T-helper 1 cell treated with Interleukin-12 subunit alpha and Interleukin-12 subunit beta and Interleukin-4 antibody, amounts not matched to agents 30 ng/mL and 1 ng/mL, for 36 hours (primary cell): ENCODE measurements at regions not wholly inside any gene's neighbourhood (a gene's known extent, or its start where the extent isn't known, plus 50 kb on each side); places are given as distances from the start of the nearest gene placed in this dataset.

Experiments used
- intact Hi-C: fragments of 100-400 bp; cut with micrococcal nuclease; formaldehyde crosslinking; loops from one replicate; pipeline ENCODE4 v1.15.1; 2024

DNA sequence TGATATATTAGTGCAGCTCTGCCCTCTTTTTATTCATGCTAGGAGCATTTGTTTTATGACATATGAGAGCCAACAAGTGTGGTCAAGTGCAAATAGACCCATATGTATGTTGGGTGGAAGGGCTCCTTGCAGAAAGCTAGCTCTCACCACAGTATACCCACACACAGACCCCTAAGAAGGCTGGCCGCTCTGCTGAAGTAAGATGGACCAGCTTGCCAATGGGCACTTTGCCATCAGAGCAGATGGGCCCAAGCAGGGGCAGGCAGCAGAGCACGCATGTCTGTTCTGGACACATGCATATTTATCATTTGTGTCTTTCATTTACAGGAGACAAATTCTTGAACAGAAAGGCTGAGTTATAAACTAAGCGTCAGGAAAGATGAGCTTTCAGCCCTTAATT is 187.5 kb upstream of the DTNA start:
- intact Hi-C loops: no loop called here

- intact Hi-C loops: no loop called here
These were observed 184.9 kb upstream of the DTNA start for GRCh38 chr18:34525244-34525643.

GRCh38 chr18:34528177-34528576 is 181.9 kb upstream of the DTNA start:
- intact Hi-C loops: no loop called here

DNA sequence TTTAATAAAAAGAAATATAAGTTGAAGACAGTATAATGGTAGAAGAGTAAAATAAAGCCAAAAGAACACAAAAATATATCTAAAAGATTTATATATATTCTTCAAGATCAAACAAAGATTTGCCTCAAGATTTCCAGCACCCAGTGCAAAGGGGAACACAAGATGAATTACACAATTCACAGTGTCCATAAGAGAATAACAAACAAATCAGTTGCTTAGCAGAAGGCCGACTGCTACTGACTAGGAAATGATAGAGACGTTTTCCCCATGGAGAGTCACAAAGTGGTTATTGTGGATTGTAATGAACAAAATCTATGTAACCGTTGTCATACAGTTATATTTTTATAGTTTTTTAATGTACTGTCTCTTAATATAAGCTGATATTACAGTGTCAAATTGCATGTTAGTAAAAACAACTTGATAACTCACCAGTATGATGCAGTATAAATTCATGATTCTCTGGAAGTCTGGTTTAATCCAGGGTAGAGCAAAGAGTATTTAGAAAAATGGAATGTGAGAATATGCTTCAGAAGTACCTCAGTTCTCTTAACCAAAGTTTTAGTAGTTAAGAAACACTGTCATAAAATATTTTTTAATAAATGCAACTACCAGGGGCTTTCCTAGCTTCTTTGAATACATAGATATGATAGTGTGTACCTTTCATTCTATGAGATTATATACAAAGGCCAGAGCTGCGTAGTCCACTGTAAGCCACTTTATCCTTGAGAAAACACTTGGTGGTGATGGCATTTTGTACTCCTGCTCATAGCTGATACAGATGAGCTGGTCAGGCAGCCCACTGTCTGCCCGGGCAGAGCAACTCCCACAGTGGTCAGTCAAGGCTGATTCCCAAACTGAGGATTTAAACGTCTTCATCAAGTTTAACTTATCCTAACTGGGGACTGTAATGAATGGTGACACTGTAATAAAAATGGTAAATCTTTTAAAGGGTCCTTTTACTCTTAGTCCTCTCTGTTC is 180.5 kb upstream of the DTNA start:
- intact Hi-C loops: loop anchor here (10.0 kb wide), 1 partner anchor 45 kb away; no protein-coding TSS in a partner anchor

DNA sequence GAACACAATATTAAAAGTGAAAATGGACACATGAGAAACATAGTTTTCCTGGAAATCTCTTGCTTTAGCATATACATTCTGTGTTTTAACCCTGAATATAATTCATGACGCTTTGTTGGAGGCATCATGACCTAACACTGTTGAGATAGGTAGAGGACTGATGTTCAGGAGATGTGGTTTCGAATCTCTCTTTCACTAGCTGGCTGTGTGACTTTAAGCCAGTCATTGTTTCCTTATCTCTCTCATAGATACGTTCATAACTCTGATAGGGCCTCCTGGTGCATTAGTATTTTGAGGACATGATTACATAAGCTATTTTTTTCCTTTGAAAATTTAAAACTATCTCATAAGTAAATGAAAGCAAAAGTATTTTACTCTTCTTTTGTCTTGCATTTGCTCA is 179.0 kb upstream of the DTNA start:
- intact Hi-C loops: loop anchor here (10.0 kb wide), 1 partner anchor 46 kb away; no protein-coding TSS in a partner anchor

DNA sequence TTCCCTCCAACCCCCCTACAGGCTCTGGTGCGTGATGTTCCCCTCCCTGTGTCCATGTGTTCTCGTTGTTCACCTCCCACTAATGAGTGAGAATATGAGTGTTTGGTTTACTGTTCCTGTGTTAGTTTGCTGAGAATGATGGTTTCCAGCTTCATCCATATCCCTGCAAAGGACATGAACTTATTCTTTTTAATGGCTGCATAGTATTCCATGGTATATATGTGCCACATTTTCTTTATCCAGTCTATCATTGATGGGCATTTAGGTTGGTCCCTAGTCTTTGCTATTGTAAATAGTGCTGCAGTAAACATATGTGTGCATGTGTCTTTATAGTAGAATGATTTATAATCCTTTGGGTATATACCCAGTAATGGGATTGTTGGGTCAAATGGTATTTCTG is 175.5 kb upstream of the DTNA start:
- intact Hi-C loops: loop anchor here (10.0 kb wide), 1 partner anchor 50 kb away; no protein-coding TSS in a partner anchor

- intact Hi-C loops: no loop called here
These were observed 169.2 kb upstream of the DTNA start for GRCh38 chr18:34540897-34541296.

GRCh38 chr18:34542625-34543024 is 167.5 kb upstream of the DTNA start:
- intact Hi-C loops: no loop called here

DNA sequence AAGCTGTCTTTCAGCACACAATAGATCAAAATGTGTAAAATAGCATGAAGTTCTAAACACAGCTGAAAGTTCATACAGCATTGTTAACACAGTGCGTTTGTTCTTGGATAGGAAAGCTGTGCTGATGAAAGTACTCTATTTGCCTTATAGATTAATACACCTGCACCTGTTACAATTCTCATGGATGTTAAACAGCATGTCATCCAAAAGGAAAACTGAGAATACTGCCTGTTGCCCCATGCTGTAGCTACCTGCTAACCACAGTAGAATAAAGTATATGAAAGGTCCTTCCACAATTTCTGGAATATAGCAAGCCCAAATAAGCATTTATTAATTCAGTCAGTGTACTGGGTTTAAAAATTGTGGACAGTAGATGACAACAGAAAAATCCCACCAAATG is 166.7 kb upstream of the DTNA start:
- intact Hi-C loops: no loop called here

DNA sequence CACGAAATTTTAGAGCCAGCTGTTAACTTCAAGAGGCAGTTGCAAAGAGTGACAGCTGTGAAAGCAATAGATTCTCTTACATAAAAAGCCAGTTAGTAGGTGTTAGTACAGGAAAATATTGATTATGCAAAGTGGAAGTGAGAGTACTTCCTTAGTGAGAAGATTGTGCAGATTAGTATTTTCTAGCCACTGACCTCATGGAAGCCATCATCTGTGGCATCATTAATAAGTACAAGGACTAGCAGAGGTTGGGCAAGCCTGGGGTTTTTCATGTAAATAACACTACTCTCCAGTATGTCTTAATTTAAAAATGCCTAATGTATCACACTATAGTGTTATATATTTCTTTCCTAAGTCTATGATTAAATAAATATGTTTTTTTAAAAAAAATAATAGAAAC is 166.2 kb upstream of the DTNA start:
- intact Hi-C loops: no loop called here

- intact Hi-C loops: no loop called here
These were observed 165.2 kb upstream of the DTNA start for GRCh38 chr18:34544930-34545329.

DNA sequence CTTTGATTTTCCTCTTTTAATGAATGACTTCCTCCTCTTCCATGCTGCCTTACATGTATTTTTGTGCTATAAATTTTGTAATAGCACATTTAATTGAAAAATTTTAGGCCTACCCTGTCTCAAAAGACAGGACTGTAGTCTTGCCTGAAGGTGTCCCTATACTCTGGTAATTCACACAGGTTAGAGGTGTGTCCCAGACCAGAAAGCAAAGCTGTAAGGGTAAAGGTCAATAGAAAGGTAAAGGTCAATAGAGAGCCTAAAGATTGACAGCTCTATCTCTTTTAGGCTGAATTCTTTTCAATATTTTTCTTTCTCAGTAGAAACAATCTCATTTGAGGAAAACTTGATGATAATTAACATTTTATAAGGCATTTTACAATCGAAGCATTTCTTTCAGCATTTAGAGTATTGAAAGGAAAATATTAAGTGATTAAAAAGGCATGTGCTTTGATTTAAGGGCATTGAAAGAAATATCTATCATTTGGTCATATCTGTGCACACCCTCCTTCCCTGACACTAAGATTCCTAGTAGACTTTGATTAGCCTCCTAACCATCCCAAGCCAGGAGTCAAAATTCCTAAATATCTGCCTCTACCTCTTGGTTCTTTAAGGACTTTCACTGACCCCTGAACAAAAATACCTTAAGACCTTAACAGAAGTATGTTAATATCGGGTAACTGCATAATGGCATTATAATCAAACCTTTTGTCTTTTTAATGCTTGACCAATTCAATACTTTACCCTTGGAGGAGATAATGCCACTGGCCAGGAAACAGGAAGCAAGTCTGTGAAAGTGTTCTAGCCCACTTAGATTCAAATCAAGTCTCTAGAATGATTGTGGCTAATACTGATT is 161.8 kb upstream of the DTNA start:
- intact Hi-C loops: no loop called here

DNA sequence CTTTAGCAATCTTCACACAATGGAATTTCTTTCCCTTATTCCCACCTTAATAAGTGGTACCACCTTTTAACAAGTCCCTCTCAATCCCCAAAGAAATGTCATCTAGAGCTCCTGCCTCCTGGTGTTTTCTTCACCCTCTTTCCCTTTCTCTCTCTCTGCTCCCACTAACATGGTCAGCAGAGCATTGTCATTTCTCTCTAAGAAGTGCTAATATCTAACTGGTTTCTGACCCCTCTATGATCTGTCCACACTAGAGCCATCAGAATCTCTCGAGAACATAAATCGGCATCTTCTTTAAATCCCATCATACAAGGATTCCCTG is 161.2 kb upstream of the DTNA start:
- intact Hi-C loops: no loop called here

GRCh38 chr18:34549367-34549766 is 160.7 kb upstream of the DTNA start:
- intact Hi-C loops: no loop called here

GRCh38 chr18:34550156-34550555 is 159.9 kb upstream of the DTNA start:
- intact Hi-C loops: no loop called here

GRCh38 chr18:34550902-34551301 is 159.2 kb upstream of the DTNA start:
- intact Hi-C loops: no loop called here

GRCh38 chr18:34551824-34552223 is 158.3 kb upstream of the DTNA start:
- intact Hi-C loops: no loop called here

DNA sequence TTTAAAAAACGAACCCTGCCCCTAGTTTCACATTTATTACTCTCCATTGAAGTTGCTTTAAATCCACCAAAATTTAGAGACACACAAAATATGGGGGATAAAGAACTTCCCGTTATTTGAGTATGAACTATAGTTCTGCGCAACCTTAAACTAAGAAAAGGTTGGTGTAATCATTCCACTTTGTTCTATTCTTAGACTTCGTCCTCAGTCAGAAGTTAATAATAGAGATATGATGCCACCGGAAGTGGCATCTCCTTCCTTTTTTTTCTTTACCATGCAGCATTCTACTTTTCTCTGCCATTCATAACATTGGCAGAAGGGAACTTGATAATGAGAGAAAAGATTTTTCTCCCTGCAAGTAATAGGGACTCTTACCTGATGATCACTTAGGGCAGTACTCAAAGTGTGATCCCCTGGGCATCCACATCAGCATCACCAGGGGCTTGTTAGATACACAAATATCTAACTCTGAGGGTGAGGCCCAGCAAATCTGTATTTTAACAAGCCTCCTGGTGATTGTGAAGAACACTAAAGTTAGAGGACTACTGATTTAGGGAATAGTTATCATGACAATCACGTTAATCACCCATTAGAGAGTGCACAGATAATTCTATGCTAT is 147.7 kb upstream of the DTNA start:
- intact Hi-C loops: no loop called here

DNA sequence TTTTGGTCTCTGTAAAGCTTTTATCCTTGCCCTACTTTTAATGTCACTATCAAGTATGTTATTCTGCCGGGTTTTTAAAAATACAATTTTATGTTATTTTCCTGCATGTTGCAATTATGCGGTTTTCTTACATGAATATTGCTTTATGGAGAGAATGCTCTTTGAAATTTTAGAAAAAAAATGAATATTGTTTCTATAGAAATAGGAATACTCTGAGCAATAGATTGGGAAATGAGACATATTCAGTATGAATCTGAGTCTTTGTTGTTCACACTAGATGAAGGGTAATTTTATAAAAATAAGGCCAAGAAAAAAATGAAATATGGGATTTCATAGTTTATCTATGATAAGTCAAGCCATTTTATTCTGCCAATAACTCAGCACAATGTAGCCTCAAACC is 142.2 kb upstream of the DTNA start:
- intact Hi-C loops: no loop called here

- intact Hi-C loops: no loop called here
These were observed 133.5 kb upstream of the DTNA start for GRCh38 chr18:34576622-34577021.

DNA sequence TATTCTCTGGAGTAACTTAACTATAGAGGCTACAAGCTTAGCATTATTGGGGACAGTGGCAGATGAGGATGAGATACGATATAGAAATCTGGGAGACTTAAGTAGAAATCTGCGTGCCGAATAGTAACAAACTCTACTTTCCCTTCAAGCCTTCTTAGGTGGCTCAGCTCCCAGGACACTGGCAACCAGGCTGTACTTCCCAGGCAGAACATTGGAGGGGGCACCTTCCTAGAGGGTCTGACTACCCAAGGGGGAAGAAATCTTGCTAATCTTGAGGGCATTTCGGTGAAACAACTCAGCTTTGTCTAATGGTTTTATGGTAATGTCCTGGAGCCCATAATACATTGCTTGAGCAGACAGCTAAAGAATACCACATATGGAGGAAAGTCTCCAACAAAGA is 126.2 kb upstream of the DTNA start:
- intact Hi-C loops: no loop called here

GRCh38 chr18:34590503-34590902 is 119.6 kb upstream of the DTNA start:
- intact Hi-C loops: no loop called here
